Right cardiac atrium (tissue), 5 donors: ENCODE measurements at regions not wholly inside any gene's neighbourhood (a gene's known extent, or its start where the extent isn't known, plus 50 kb on each side); places are given as distances from the start of the nearest gene placed in this dataset.

ENCODE experiments used
- ATAC-seq, 2 donors: fragments of 200-7000 bp; cut with Tn5 transposase; one replicate each; pipeline versions ENCODE4 v1.8.0 to v1.9.1; 2020; ENCODE audit warnings: moderate library complexity in 2 of 2, mild to moderate bottlenecking in 1 of 2
- DNase-seq, 3 donors: peaks; one replicate each; pipeline ENCODE4 v3.0.0-alpha.2; 2020
- H3K27ac ChIP-seq: one replicate; pipeline ENCODE4 v1.5.1; 2013; ENCODE audit warnings: mild to moderate bottlenecking, low read length, control low read depth, moderate library complexity
- H3K27me3 ChIP-seq: one replicate; pipeline ENCODE4 v1.6.1; 2013; ENCODE audit not compliant: control insufficient read depth, insufficient read depth
- H3K4me1 ChIP-seq: one replicate; pipeline ENCODE4 v1.6.1; 2013; ENCODE audit warnings: low read length; ENCODE audit not compliant: control insufficient read depth, insufficient read depth
- H3K4me3 ChIP-seq: one replicate; pipeline ENCODE4 v1.5.1; 2013; ENCODE audit warnings: low read length, control low read depth
- H3K9me3 ChIP-seq: one replicate; pipeline ENCODE4 v1.6.1; 2013; ENCODE audit warnings: low read length; ENCODE audit not compliant: control insufficient read depth
- WGBS: extraction: QIAGEN DNeasy Blood & Tissue Kit; methylation state at CpG from one replicate; pipeline ENCODE4 v1.1.7; 2013; 5-methylcytosine and 5-hydroxymethylcytosine counted together
- intact Hi-C, 4 donors: fragments of 100-400 bp; cut with DNase I; formaldehyde crosslinking; loops; one replicate each; pipeline versions ENCODE4 v1.11.0 to v1.14.0; 2022 to 2023
- donor health status: healthy with polysubstance abuse.
- donor health status: DM: no; HTN: yes; CAD: no.
- donor health status: DM: no; HTN: no; CAD: no.
- donor health status: DM: no; HTN: yes; CAD: no; lungs with severe emphysema.
- donor health status: DM: yes; HTN: yes; CAD: no.

GRCh38 chr4:159445692-159446091 is 342.8 kb downstream of the RAPGEF2 start:
- ATAC-seq: peak; percentile 75 to 83
- DNase-seq: no peak
- Histone ChIP-seq H3K4me1 (no peaks in the 10 kb centered on the region), H3K4me3 (no peak overlapping the region), H3K27me3 (no peaks in the 10 kb centered on the region), H3K9me3 (no peaks in the 10 kb centered on the region), H3K27ac (no peak overlapping the region)
- 27% methylated on average over 2 of the region's 2 CpGs for WGBS
- intact Hi-C loops: loop anchor here in 3 of 4 donors (10.0 kb wide), 6 partner anchors 71 to 721 kb away; partner anchors contain the start of gene PPID (in 1 of the 3)

- H3K9me3 ChIP-seq: no peaks in the 10 kb centered on the region
- intact Hi-C loops: loop anchor here in 3 of 4 donors (10.0 kb wide), 6 partner anchors 72 to 722 kb away; partner anchors contain the start of gene PPID (in 1 of the 3)
- peak in 2 of 3 donors; percentile 24 to 54 for DNase-seq
- ATAC-seq: peak; percentile 95 to 98
- H3K27ac ChIP-seq: no peak overlapping the region
- H3K4me1 ChIP-seq: no peaks in the 10 kb centered on the region
- no peaks in the 10 kb centered on the region for H3K27me3 ChIP-seq
- H3K4me3 ChIP-seq: no peak overlapping the region
- WGBS: 34% methylated on average over 6 of the region's 6 CpGs
These were observed 343.5 kb downstream of the RAPGEF2 start for GRCh38 chr4:159446266-159446976.

GRCh38 chr4:159447296-159447695 is 344.4 kb downstream of the RAPGEF2 start:
- Histone ChIP-seq H3K4me3 (no peak overlapping the region), H3K27me3 (no peaks in the 10 kb centered on the region), H3K27ac (no peak overlapping the region), H3K9me3 (no peaks in the 10 kb centered on the region), H3K4me1 (no peaks in the 10 kb centered on the region)
- intact Hi-C loops: loop anchor here in 3 of 4 donors (10.0 kb wide), 6 partner anchors 72 to 722 kb away; partner anchors contain the start of gene PPID (in 1 of the 3)
- ATAC-seq: no peak
- 42% methylated on average over 4 of the region's 4 CpGs for WGBS
- DNase-seq: no peak

GRCh38 chr4:159451006-159451405 is 348.1 kb downstream of the RAPGEF2 start:
- Histone ChIP-seq H3K27ac (no peak overlapping the region), H3K4me3 (no peak overlapping the region), H3K27me3 (no peaks in the 10 kb centered on the region), H3K9me3 (no peaks in the 10 kb centered on the region), H3K4me1 (no peaks in the 10 kb centered on the region)
- DNase-seq (no peak), ATAC-seq (no peak)
- intact Hi-C loops: no loop called here
- 97% methylated on average over 2 of the region's 2 CpGs for WGBS

DNA sequence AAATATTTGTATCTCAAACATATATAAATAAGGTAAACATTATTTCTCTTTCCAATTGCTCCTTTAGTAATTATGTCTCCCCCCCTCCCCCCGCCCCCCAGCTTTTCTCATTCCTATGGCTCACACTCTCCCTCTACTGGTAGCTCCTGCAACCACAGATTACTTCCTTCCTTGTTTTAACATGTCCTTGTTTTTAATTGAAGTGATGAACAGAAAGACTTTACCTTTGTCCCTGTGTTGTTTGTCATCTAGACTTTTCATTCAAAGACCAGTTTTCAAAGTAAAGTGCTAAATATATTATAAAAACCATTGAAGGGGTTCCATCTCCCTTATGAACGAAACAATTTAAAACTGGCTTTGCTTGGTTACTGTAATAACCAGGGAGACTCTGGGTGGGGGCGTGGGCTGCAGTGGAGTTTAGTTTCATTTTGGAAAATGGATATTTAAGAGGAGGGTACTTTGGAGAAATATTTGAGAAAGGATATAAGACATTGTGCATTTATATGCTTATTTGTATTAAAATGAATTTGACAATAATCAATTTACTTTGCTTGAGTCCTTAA is 352.9 kb downstream of the RAPGEF2 start:
- 34% methylated on average over 3 of the region's 3 CpGs for WGBS
- DNase-seq (no peak), ATAC-seq (no peak)
- H3K9me3 ChIP-seq: no peaks in the 10 kb centered on the region
- H3K4me3 ChIP-seq: no peak overlapping the region
- H3K4me1 ChIP-seq: no peaks in the 10 kb centered on the region
- no peak overlapping the region for H3K27ac ChIP-seq
- no peaks in the 10 kb centered on the region for H3K27me3 ChIP-seq
- intact Hi-C loops: no loop called here

DNA sequence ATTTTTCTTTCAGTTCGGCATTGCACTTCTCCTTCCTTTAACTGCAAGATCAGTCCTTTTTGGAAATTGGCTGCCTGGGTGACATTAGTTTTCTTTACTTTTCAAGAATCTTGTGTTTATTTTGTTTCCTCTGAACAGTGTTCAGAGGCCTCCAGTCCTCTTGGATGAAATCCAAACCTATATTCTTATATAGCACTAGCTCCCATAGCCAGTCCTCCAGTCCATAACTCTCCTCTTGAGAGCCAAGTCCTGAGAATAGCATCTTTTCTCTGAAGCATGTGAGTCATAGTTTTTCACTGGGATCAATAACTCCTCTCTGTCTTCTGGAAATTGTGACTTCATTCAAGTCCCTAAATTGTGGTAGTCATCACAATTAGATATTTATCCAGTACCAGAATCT is 357.5 kb downstream of the RAPGEF2 start:
- ATAC-seq: no peak
- intact Hi-C loops: no loop called here
- no peaks in the 10 kb centered on the region for H3K27me3 ChIP-seq
- no peaks in the 10 kb centered on the region for H3K4me1 ChIP-seq
- 70% methylated on average over 1 of the region's 1 CpG for WGBS
- DNase-seq: no peak
- H3K4me3 ChIP-seq: no peak overlapping the region
- no peaks in the 10 kb centered on the region for H3K9me3 ChIP-seq
- H3K27ac ChIP-seq: no peak overlapping the region

DNA sequence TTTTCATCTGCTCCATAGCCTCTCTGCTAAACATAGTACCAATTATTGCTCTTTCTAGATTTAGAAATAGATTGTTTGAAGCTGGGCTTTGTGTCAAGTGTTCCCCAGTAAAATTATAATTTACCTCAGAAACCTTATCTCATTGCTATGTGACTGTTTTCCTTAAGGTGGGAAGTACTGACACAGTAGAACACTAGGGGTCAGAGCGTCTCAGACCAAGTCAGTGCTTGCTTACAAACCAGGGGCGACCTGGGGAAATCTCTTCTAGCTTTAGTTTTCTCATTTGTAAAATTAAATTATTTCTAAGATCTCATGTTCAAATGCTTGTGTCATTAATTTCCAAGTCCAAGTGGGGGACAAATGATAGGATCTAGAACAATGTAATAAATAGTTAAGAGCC is 360.4 kb downstream of the RAPGEF2 start:
- Histone ChIP-seq H3K4me3 (no peak overlapping the region), H3K27ac (no peak overlapping the region), H3K4me1 (no peaks in the 10 kb centered on the region), H3K27me3 (no peaks in the 10 kb centered on the region), H3K9me3 (no peaks in the 10 kb centered on the region)
- no peak for DNase-seq
- intact Hi-C loops: no loop called here
- 82% methylated on average over 2 of the region's 2 CpGs for WGBS
- no peak for ATAC-seq

- ATAC-seq: no peak
- DNase-seq: no peak
- H3K4me1 ChIP-seq: no peaks in the 10 kb centered on the region
- H3K4me3 ChIP-seq: no peak overlapping the region
- no peaks in the 10 kb centered on the region for H3K27me3 ChIP-seq
- intact Hi-C loops: no loop called here
- no peaks in the 10 kb centered on the region for H3K9me3 ChIP-seq
- no peak overlapping the region for H3K27ac ChIP-seq
These were observed 361.4 kb downstream of the RAPGEF2 start for GRCh38 chr4:159464302-159464701.

DNA sequence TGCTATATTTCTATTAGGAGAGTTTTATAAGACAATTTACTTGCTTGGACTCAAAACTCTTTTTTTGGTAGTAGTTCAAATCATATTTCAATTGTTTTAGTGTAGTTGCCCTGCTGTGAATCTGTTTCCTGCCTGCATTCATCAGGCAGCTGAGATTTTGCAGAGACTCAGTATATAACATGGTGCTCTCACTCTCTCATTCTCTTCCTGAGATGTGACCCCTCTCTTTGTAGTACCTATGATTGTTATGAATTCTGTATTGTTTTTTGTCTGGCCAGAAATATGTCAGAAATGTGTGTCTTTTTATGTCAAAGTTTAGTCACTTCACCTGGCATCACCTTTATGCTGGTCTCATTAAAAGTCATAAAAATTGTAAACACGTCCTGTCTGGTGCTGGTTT is 374.0 kb downstream of the RAPGEF2 start:
- Histone ChIP-seq H3K4me3 (no peak overlapping the region), H3K9me3 (no peaks in the 10 kb centered on the region), H3K4me1 (no peaks in the 10 kb centered on the region), H3K27me3 (no peaks in the 10 kb centered on the region), H3K27ac (no peak overlapping the region)
- no peak for ATAC-seq
- DNase-seq: no peak
- 80% methylated on average over 1 of the region's 1 CpG for WGBS
- intact Hi-C loops: no loop called here

DNA sequence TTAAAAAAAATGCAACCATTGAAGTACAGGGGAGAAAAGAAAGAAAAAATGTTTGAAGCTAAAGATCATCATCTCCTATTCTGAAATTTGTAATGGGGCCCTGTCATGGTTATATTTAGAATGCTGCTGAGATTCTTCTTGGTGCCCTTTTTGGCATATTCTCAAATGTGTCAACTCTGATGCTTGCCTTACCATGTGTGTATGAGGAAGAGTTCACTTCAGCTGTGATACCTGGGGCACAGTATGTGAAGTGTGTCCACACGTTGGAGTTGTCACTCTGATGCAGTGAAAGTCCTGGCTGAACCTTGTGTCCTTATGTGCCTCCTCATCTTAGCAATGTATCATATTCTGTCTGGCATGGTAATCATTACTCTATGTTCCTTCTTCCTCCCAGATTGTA is 377.9 kb downstream of the RAPGEF2 start:
- no peak for DNase-seq
- intact Hi-C loops: no loop called here
- Histone ChIP-seq H3K9me3 (no peaks in the 10 kb centered on the region), H3K27me3 (no peaks in the 10 kb centered on the region), H3K4me1 (no peaks in the 10 kb centered on the region), H3K4me3 (no peak overlapping the region), H3K27ac (no peak overlapping the region)
- ATAC-seq: peak; percentile 42 to 75
- WGBS: 57% methylated on average over 1 of the region's 1 CpG

- WGBS: 89% methylated on average over 6 of the region's 6 CpGs
- H3K4me1 ChIP-seq: no peaks in the 10 kb centered on the region
- H3K27me3 ChIP-seq: no peaks in the 10 kb centered on the region
- intact Hi-C loops: no loop called here
- no peak overlapping the region for H3K4me3 ChIP-seq
- H3K9me3 ChIP-seq: no peaks in the 10 kb centered on the region
- no peak for DNase-seq
- no peak for ATAC-seq
- H3K27ac ChIP-seq: no peak overlapping the region
These were observed 379.1 kb downstream of the RAPGEF2 start for GRCh38 chr4:159481936-159482335.
